ENCODE measurements at regions not wholly inside any gene's neighbourhood (a gene's known extent, or its start where the extent isn't known, plus 50 kb on each side); places are given as distances from the start of the nearest gene placed in this dataset.

DNA sequence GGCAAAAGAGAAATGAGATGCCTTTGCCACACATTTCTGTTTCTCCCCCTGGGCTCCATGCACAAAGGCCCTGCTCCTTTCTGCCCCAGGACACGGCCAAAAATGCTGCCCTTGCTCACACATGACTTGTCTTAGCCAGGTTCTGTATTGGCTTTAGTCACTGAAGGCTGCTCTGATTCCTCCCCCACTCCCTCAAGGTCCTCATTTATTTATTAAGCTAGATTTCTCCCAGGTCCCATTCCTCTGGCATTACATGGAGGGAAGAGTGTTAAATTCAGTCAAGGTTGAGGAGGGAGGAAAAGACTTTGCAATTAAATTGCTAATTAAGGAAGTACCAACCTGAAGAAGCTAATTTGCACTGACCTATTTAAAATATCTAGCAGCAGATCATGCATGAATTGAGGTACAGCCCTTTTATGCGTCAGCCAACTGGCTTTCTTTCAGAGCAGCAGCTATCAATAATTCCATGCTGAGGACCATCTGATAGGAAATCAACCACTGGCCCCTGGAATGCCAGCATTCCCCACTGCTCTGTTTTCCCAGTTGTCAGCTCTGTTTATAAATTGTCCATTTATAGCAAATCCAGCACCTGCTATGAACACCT is 81.2 kb upstream of the MAP3K1 start:
- TF ChIP-seq GATA3 (IDR thresholded peaks at IDR 0.05; ENCODE audit: low read depth, low read length) (no peak), GATA2 (IDR thresholded peaks at IDR 0.05; ENCODE audit: low read depth, low read length) (no peak)

Data from SH-SY5Y (cell line).